ENCODE measurements at regions not wholly inside any gene's neighbourhood (a gene's known extent, or its start where the extent isn't known, plus 50 kb on each side); places are given as distances from the start of the nearest gene placed in this dataset.

DNA sequence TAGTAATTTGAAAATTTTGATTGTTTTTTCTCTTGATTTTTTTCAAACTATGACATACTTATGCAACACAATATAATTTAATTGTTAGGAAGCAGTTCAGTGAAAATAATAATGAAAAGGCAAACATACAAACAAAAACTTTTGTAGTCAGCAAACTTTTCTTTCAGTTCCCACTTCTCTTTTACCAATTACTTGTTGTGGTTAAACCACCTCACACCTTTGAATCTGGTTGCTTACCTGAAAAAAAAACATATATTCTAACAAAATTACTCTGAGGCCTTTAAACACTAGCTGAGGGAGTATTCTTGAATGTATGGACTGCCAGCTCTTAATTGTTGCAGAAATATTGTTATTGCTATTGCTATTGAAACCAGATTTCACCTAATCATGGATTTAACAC, 266.2 kb upstream of the SEMA3C start:
- TF ChIP-seq YY1 (IDR thresholded peaks at IDR 0.05) (no peak), RXRA (IDR thresholded peaks at IDR 0.05) (no peak), GABPA (IDR thresholded peaks at IDR 0.05 in 1 of 2, conservative IDR thresholded peaks at IDR 0.05 in 1 of 2) (no peak), MAX (IDR thresholded peaks at IDR 0.05) (no peak), FOXA1 (IDR thresholded peaks at IDR 0.05) (no peak), SP1 (IDR thresholded peaks at IDR 0.05) (no peak)
- TF ChIP-seq, protein P1, sequence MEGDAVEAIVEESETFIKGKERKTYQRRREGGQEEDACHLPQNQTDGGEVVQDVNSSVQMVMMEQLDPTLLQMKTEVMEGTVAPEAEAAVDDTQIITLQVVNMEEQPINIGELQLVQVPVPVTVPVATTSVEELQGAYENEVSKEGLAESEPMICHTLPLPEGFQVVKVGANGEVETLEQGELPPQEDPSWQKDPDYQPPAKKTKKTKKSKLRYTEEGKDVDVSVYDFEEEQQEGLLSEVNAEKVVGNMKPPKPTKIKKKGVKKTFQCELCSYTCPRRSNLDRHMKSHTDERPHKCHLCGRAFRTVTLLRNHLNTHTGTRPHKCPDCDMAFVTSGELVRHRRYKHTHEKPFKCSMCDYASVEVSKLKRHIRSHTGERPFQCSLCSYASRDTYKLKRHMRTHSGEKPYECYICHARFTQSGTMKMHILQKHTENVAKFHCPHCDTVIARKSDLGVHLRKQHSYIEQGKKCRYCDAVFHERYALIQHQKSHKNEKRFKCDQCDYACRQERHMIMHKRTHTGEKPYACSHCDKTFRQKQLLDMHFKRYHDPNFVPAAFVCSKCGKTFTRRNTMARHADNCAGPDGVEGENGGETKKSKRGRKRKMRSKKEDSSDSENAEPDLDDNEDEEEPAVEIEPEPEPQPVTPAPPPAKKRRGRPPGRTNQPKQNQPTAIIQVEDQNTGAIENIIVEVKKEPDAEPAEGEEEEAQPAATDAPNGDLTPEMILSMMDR (IDR thresholded peaks at IDR 0.05; ENCODE audit: low read depth, low read length, missing input control): no peak
